Smooth muscle cell (in vitro differentiated cells): ENCODE measurements at regions not wholly inside any gene's neighbourhood (a gene's known extent, or its start where the extent isn't known, plus 50 kb on each side); places are given as distances from the start of the nearest gene placed in this dataset.

Experiments used
- DNase-seq: peaks from one replicate; lab custom pipeline; 2025; ENCODE audit not compliant: unreplicated experiment; lab: John Stamatoyannopoulos, UW
- H2AFZ ChIP-seq: fragments of 200-600 bp; sonication (generic); 2 replicates; pipeline ENCODE4 v1.6.0; 2016; ENCODE audit warnings: antibody characterized with exemption, low read depth, mild to moderate bottlenecking
- H3F3A ChIP-seq: fragments of 200-600 bp; sonication (generic); 2 replicates; pipeline ENCODE4 v1.6.0; 2017; ENCODE audit warnings: antibody characterized with exemption, low read depth
- H3K27ac ChIP-seq: fragments of 200-600 bp; sonication (generic); 2 replicates; pipeline ENCODE4 v1.5.1; 2016; ENCODE audit warnings: low read depth, mild to moderate bottlenecking
- H3K27me3 ChIP-seq: fragments of 200-600 bp; sonication (generic); 2 replicates; pipeline ENCODE4 v1.6.1; 2016; ENCODE audit warnings: low read depth, mild to moderate bottlenecking
- H3K36me3 ChIP-seq: fragments of 200-600 bp; sonication (generic); 2 replicates; pipeline ENCODE4 v1.5.1; 2016; ENCODE audit warnings: low read depth
- H3K4me1 ChIP-seq: fragments of 200-600 bp; sonication (generic); 2 replicates; pipeline ENCODE4 v1.5.1; 2016; ENCODE audit warnings: low read depth
- H3K4me2 ChIP-seq: fragments of 200-600 bp; sonication (generic); 2 replicates; pipeline ENCODE4 v1.6.0; 2016; ENCODE audit warnings: mild to moderate bottlenecking
- H3K4me3 ChIP-seq: fragments of 200-600 bp; sonication (generic); 2 replicates; pipeline ENCODE4 v1.5.1; 2016; ENCODE audit warnings: mild to moderate bottlenecking
- H3K79me2 ChIP-seq: fragments of 200-600 bp; sonication (generic); 2 replicates; pipeline ENCODE4 v1.6.0; 2016; ENCODE audit warnings: low read depth, mild to moderate bottlenecking
- H3K9ac ChIP-seq: fragments of 200-600 bp; sonication (generic); 2 replicates; pipeline ENCODE4 v1.6.0; 2016; ENCODE audit warnings: low read depth
- H3K9me3 ChIP-seq: fragments of 200-600 bp; sonication (generic); replicated peaks from 2 replicates; pipeline ENCODE4 v1.5.1; 2016; ENCODE audit warnings: low read depth
- H4K20me1 ChIP-seq: fragments of 200-600 bp; sonication (generic); 2 replicates; pipeline ENCODE4 v1.6.0; 2016; ENCODE audit warnings: low read depth
- WGBS: methylation state at CpG from one replicate; pipeline ENCODE4 v1.1.7; 2016; ENCODE audit warnings: low lambda C conversion rate; 5-methylcytosine and 5-hydroxymethylcytosine counted together
- TF ChIP-seq, protein P1 (sequence below): fragments of 200-600 bp; sonication (generic); IDR thresholded peaks from 2 replicates; pipeline ENCODE4 v1.5.1; 2017; ENCODE audit warnings: borderline replicate concordance, mild to moderate bottlenecking, antibody characterized with exemption; ENCODE audit not compliant: insufficient read depth, poor library complexity, severe bottlenecking

DNA sequence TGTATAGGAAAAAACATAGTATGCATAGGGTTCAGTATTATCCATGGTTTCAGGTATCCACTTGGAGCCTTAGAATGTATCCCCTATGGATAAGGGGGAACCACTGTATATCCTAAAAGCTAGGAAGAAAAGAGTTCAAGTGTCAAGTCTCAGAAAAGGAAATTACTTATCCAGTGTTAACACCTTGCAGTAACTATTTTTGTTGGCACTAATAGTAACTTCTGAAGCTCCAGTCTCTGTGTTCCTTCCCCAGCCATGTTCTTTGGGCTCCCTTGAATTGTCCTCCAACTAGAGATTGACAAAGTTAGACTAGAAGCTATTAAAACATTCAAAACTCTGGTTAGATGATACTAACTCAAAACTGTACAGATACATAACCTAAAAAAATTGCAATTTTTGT lies 370.8 kb downstream of the NFIB start:
- Histone ChIP-seq H3K9me3 (no peaks in the 10 kb centered on the region), H3K9ac (no peak overlapping the region)
- TF ChIP-seq, protein P1, sequence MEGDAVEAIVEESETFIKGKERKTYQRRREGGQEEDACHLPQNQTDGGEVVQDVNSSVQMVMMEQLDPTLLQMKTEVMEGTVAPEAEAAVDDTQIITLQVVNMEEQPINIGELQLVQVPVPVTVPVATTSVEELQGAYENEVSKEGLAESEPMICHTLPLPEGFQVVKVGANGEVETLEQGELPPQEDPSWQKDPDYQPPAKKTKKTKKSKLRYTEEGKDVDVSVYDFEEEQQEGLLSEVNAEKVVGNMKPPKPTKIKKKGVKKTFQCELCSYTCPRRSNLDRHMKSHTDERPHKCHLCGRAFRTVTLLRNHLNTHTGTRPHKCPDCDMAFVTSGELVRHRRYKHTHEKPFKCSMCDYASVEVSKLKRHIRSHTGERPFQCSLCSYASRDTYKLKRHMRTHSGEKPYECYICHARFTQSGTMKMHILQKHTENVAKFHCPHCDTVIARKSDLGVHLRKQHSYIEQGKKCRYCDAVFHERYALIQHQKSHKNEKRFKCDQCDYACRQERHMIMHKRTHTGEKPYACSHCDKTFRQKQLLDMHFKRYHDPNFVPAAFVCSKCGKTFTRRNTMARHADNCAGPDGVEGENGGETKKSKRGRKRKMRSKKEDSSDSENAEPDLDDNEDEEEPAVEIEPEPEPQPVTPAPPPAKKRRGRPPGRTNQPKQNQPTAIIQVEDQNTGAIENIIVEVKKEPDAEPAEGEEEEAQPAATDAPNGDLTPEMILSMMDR, result no peak

DNA sequence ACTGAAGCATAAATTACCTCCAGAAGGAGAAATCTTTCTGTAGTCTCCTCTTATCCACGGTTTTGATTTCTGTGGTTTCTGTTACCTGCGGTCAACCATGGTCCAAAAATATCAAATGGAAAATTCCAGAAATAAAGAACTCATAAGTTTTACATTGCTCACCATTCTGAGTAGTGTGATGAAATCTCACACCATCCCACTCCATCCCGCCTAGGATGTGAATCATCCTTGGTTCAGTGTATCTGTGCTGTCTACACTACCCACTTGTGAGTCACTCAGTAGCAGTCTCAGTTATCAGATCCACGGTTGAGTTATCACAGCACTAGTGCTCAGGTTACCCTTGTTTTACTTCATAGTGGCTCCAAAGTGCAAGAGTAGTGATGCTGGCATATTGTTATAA lies 371.2 kb downstream of the NFIB start:
- no peaks in the 10 kb centered on the region for H3K79me2 ChIP-seq
- peaks cover 11% of the 10 kb centered on the region for H3K27me3 ChIP-seq
- H3K9ac ChIP-seq, result no peak overlapping the region
- peak overlapping the region; percentile 40 for H3K4me2 ChIP-seq
- H4K20me1 ChIP-seq, result no peaks in the 10 kb centered on the region
- no peak overlapping the region for H3K4me3 ChIP-seq
- DNase-seq, result no peak
- peak overlapping the region; percentile 55 for H3K27ac ChIP-seq
- WGBS, result 7% methylated on average over 4 of the region's 4 CpGs
- TF ChIP-seq, protein P1, result no peak
- H2AFZ ChIP-seq, result no peak overlapping the region
- H3F3A ChIP-seq, result peaks cover 16% of the 10 kb centered on the region
- H3K9me3 ChIP-seq, result no peaks in the 10 kb centered on the region
- no peaks in the 10 kb centered on the region for H3K36me3 ChIP-seq
- H3K4me1 ChIP-seq, result peaks cover 3% of the 10 kb centered on the region

More for the DNA sequence above, 370.8 kb downstream of the NFIB start:
- Histone ChIP-seq H3F3A (peaks cover 15% of the 10 kb centered on the region), H4K20me1 (no peaks in the 10 kb centered on the region), H3K4me3 (no peak overlapping the region), H3K36me3 (no peaks in the 10 kb centered on the region), H3K79me2 (no peaks in the 10 kb centered on the region), H2AFZ (no peak overlapping the region), H3K27ac (no peak overlapping the region), H3K4me2 (no peak overlapping the region), H3K27me3 (peaks cover 11% of the 10 kb centered on the region), H3K4me1 (peaks cover 3% of the 10 kb centered on the region)
- DNase-seq, result no peak

DNA sequence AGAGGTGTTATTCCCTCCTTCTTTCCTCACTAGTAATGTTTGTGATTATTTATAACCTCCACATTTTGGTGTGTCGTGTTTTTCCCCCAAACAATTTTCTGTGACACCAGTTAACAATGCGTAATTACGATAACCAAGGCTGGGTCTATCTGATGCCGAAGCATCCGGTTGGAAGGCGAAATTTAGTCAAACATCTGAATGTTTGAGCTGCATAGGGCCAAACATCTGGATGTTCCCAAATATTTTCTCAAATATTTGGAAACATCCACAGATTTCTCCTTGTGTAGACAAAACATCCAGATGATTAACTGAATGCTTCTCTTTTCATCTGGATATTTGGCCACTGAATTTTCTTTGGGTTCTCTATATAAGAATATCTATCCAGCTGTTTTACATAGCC lies 371.7 kb downstream of the NFIB start:
- TF ChIP-seq, protein P1, result no peak
- peak overlapping the region; percentile 40 for H3K4me2 ChIP-seq
- H3K4me1 ChIP-seq, result peaks cover 3% of the 10 kb centered on the region
- WGBS, result 92% methylated on average over 6 of the region's 6 CpGs
- no peak overlapping the region for H3K4me3 ChIP-seq
- no peaks in the 10 kb centered on the region for H3K79me2 ChIP-seq
- H3K9me3 ChIP-seq, result no peaks in the 10 kb centered on the region
- no peaks in the 10 kb centered on the region for H3K36me3 ChIP-seq
- no peak overlapping the region for H3K9ac ChIP-seq
- no peaks in the 10 kb centered on the region for H4K20me1 ChIP-seq
- no peak for DNase-seq
- H3K27me3 ChIP-seq, result peaks cover 11% of the 10 kb centered on the region
- peaks cover 16% of the 10 kb centered on the region for H3F3A ChIP-seq
- no peak overlapping the region for H2AFZ ChIP-seq
- peak overlapping the region; percentile 55 for H3K27ac ChIP-seq

DNA sequence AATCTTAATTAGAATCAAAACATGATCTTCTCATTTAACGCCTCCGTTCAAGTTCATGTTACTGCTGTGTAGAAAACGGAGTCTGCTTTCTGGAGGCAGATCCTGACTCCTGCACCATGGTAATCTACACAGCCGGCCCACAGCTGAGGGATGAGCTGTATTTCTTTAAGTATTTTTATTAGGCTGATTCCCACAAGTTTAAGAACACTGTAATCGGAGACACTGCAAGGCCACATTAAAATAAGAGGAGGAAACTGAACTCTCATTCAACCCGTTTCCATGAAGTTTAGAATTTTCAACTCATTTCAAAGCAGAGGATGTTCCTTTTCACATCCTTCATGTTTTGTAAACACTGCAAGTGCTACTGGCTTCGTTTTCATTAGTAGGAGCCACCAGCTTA lies 372.2 kb downstream of the NFIB start:
- H2AFZ ChIP-seq, result no peak overlapping the region

More for the DNA sequence above, 372.2 kb downstream of the NFIB start:
- no peak overlapping the region for H3K4me3 ChIP-seq
- peak overlapping the region; percentile 40 for H3K4me2 ChIP-seq
- no peak overlapping the region for H3K9ac ChIP-seq
- H4K20me1 ChIP-seq, result no peaks in the 10 kb centered on the region
- H3K9me3 ChIP-seq, result no peaks in the 10 kb centered on the region
- DNase-seq, result no peak
- H3K79me2 ChIP-seq, result no peaks in the 10 kb centered on the region
- peaks cover 3% of the 10 kb centered on the region for H3K4me1 ChIP-seq
- TF ChIP-seq, protein P1, result no peak
- H3F3A ChIP-seq, result peaks cover 16% of the 10 kb centered on the region
- peaks cover 11% of the 10 kb centered on the region for H3K27me3 ChIP-seq
- H3K27ac ChIP-seq, result peak overlapping the region; percentile 55
- H3K36me3 ChIP-seq, result no peaks in the 10 kb centered on the region
- 38% methylated on average over 7 of the region's 7 CpGs for WGBS
